Stimulated activated CD8-positive, alpha-beta memory T cell treated with anti-CD3 and anti-CD28 coated beads, Interleukin-4, amount 100 ng/mL, for 48 hours (primary cell): ENCODE measurements at regions not wholly inside any gene's neighbourhood (a gene's known extent, or its start where the extent isn't known, plus 50 kb on each side); places are given as distances from the start of the nearest gene placed in this dataset.
"Not testable (repeated sequence)": the region's sequence is repeated elsewhere in the genome, so short reads cannot be mapped to it uniquely, and the experiment has no call there.

Experiments
- DNase-seq: peaks from one replicate; pipeline ENCODE4 v3.0.0-alpha.2; 2020

GRCh38 chr18:76602191-76602590, 107.1 kb upstream of the ZNF516 start:
- DNase-seq: no peak

GRCh38 chr18:76600076-76600475, 105.0 kb upstream of the ZNF516 start:
- not testable (repeated sequence) for DNase-seq

- DNase-seq: no peak
These were observed 99.9 kb upstream of the ZNF516 start for GRCh38 chr18:76594966-76595365.

- DNase-seq: no peak
These were observed 98.8 kb upstream of the ZNF516 start for GRCh38 chr18:76593843-76594242.

- DNase-seq: no peak
These were observed 97.9 kb upstream of the ZNF516 start for GRCh38 chr18:76592981-76593381.

- no peak for DNase-seq
These were observed 97.1 kb upstream of the ZNF516 start for GRCh38 chr18:76592096-76592495.

- DNase-seq: no peak
These were observed 94.8 kb upstream of the ZNF516 start for GRCh38 chr18:76589866-76590265.

GRCh38 chr18:76589316-76589715, 94.3 kb upstream of the ZNF516 start:
- DNase-seq: no peak

- no peak for DNase-seq
These were observed 93.7 kb upstream of the ZNF516 start for GRCh38 chr18:76588601-76589226.

GRCh38 chr18:76587879-76588271, 92.8 kb upstream of the ZNF516 start:
- DNase-seq: no peak

- DNase-seq: no peak
These were observed 92.3 kb upstream of the ZNF516 start for GRCh38 chr18:76587147-76587878.

GRCh38 chr18:76584414-76585310, 89.6 kb upstream of the ZNF516 start:
- DNase-seq: no peak

GRCh38 chr18:76581261-76581660, 86.2 kb upstream of the ZNF516 start:
- no peak for DNase-seq

- DNase-seq: no peak
These were observed 85.4 kb upstream of the ZNF516 start for GRCh38 chr18:76580288-76580962.

- no peak for DNase-seq
These were observed 84.3 kb upstream of the ZNF516 start for GRCh38 chr18:76579301-76579695.

- no peak for DNase-seq
These were observed 83.7 kb upstream of the ZNF516 start for GRCh38 chr18:76578571-76579300.

- no peak for DNase-seq
These were observed 78.4 kb upstream of the ZNF516 start for GRCh38 chr18:76573325-76574025.

GRCh38 chr18:76572518-76573247, 77.6 kb upstream of the ZNF516 start:
- no peak for DNase-seq

- no peak for DNase-seq
These were observed 76.6 kb upstream of the ZNF516 start for GRCh38 chr18:76571689-76572088.

- no peak for DNase-seq
These were observed 75.8 kb upstream of the ZNF516 start for GRCh38 chr18:76570856-76571255.
